ENCODE measurements at regions not wholly inside any gene's neighbourhood (a gene's known extent, or its start where the extent isn't known, plus 50 kb on each side); places are given as distances from the start of the nearest gene placed in this dataset.

- TF ChIP-seq EZH2phosphoT487 (IDR thresholded peaks at IDR 0.05; ENCODE audit: low read length): no peak
- no peak for TF ChIP-seq CTCF (IDR thresholded peaks at IDR 0.05; ENCODE audit: low read length)
- no peak for TF ChIP-seq EZH2 (optimal IDR thresholded peaks at IDR 0.05; ENCODE audit: low read depth, low read length)
These were observed 216.7 kb downstream of the C16orf95 start for GRCh38 chr16:87100306-87101058.
